GM19452 (cell line): ENCODE measurements at regions not wholly inside any gene's neighbourhood (a gene's known extent, or its start where the extent isn't known, plus 50 kb on each side); places are given as distances from the start of the nearest gene placed in this dataset.
"Not testable (repeated sequence)": the region's sequence is repeated elsewhere in the genome, so short reads cannot be mapped to it uniquely, and the experiment has no call there.

Experiments used
- ATAC-seq: cut with Tn5 transposase; IDR thresholded peaks from one replicate; pipeline ENCODE4 v1.9.1; 2021; ENCODE audit not compliant: unreplicated experiment

DNA sequence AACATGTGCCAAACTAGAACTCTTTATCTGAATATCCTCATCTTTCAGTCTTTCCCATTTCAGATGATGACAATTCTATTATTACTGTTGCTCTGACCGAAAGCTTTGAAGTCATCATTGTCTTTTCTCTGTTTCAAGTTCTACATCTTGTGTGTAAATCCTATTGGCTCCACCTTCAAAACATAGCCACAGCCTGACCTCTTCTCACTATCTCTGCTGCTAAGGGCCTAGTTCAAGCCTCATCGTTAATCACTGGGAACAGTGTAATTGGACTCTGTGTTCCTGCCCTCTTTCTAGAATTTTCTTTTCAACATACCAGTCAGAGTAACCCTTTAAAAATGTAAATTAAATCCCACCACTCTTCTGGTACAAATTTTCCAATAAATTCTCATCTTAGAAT lies 105.1 kb downstream of the OXSM start:
- ATAC-seq = no peak

DNA sequence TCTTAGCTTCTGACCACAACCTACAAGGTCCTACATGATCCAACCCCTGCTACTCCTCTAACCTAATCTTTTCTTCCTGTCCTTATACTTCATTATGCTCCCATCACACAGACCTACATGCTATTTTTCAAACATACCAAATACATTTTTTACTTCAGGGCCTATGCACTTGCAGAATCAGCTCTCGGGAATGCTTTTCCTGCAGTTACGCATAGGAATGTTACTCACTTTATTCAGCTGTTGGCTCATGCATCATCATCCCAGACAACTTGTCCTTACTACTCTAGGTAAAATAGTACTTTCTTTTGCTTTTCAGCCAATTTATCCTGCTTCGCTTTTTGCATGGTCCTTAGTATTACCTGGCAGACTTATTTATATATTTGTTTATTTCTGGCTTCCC lies 105.6 kb downstream of the OXSM start:
- no peak for ATAC-seq

DNA sequence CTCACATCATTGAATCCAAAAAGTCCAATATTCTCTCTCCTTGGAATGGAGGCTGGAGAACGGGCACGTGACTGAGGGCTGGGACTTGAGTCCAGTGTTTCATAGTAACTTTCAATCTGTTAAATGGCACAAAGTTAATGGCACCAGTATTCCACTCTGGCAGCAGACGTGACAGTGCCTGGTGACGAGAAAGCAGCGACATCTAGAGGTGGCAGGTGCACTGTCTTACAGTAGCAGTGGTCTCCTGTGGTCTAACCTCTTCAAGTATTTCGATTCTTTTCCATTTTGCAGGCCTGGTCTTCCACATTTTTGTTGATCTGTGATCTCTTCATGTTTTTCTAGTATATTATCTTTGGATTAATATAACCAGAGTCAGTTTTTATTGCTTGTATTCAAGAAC lies 107.1 kb downstream of the OXSM start:
- ATAC-seq = peak; percentile 83

DNA sequence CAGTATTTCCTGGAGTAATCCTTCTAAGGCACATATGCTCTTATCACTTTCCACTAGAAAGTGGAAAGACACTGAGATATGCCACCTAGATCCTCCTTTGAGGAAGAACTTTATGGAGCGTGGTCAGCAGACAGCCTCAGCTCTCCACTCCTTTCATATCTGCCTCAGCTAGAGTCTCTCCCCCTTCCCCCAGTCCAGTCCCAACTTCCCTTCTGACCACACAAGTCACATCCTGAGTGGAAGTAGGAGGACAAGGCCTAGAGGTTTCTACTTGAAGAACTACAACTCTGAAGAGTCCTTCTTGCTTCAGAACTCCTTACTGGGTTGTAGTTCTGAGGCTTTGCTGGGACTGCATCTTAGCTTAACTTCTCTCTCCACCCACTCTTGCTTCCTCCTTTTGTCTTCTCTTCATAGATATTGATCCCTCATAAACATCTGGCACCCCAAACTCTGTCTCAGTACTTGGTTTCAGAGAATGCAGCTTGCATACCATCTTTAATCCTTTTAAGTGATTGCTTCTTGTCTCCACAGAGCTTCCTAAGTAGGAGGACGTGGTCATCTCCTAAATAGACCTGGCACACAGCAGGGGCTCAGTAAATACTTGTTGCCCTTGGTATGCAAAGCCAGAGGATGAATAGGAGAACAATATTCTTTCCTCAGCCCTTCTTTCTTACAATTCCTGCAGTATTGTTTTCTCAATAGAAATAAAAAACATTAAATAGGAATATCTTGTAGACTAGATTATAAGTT lies 109.6 kb downstream of the OXSM start:
- ATAC-seq = no peak

DNA sequence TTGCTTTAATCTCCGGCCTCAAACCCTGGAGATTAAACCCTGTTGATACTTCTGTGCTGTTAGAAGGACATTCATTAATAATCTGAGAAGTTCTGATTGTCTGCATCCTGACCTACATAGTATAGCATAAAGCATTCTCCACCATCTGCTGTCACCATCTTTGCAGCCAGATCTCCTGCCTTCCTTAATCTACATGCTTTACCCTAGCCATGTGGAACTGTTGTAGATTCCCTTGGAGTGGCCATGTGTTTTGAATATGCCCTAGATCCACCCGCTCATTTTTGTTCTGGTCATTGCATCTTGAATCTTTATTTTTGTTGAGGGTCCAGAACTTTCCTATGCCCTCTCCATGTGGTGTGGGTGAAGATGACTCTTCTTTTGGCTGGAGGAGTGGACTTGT lies 110.3 kb downstream of the OXSM start:
- ATAC-seq = no peak

DNA sequence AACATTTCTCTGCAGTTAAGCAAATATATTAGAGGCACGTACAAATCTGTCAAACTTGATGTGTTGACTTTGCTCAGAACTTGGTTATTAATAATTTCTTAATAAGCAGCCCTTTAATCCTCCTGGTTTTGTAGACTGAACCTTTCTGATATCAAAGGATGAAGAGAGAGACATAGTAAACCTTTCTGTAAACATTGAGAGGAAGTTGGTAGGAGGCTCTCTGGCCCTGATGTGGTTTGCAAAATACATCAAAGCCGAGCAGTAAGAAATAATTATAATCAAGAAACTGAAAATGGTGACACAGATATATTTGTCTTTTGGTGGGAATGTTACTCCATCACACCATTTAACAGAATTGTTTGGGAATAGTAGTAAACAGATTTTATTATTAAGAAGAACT lies 111.9 kb downstream of the OXSM start:
- no peak for ATAC-seq

DNA sequence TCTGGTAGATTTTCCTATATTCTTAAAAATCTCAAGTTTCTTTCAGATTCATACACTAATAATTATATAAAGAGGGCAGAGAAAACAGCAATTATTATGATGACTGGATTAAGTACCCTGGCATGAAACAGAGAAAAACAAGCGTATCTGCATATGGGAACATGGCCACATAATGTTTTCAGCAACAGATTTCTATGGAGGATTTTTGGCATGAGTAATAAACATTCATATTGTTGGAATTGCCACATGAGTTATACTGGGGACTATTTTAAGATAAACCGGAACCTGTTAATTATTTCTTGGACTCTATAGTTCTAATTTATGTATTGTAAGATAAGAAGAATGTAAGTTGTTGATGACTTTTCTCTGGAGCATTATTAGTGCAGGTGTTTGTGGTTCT lies 112.7 kb downstream of the OXSM start:
- no peak for ATAC-seq

DNA sequence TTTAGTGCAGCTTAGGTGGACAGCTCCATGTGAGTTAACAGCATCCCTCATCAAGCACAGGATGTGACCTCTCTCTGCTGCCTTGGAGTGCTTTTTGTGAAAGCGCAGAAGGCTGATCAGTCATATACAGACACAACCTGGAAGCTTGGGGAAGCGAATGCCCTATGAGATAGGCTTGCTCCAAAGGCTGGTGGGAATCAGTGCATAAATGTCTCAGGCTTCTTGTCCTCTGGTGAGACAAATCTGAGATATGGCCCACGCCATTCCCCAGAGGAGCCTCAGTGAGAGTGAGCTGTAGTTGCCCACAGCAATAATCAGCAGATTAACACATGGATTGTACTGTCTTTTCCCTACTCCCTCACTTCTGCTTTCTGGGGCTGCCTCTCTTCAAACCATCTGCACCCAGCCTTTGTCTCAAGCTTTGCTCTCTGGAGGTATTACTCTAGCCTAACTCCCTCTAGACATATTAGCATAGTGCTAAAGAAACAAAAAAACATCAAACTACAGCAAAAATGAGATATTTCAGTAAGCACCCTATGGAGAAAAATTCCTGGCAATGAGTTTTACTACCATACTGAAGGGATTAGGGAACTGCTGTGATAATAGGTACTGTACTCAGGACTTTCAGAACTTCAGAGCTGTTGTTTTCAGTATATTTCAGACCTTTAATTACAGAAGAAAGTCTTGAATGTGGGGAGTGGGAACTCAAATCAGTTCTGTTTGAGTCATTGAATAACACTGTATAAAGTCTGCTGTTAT lies 113.7 kb downstream of the OXSM start:
- no peak for ATAC-seq

DNA sequence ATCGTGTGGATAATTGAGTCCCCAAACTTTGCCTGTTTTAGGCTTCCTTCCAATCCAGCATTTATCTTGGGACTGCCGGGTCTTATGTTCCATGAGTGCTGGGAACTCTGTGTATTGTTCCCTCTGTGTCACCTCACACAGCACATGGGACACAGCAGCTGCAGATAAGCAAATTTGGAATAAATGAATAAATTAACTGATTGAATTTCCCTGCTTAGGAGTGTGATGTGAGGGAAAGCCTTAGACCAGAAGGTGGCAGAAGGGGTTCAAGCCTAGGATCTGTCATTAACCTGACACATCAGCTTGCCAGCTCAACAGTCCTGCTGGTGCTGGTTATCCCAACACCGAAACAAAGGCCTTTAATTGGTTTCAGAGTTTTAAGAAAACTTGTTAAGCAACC lies 114.3 kb downstream of the OXSM start:
- ATAC-seq = no peak

DNA sequence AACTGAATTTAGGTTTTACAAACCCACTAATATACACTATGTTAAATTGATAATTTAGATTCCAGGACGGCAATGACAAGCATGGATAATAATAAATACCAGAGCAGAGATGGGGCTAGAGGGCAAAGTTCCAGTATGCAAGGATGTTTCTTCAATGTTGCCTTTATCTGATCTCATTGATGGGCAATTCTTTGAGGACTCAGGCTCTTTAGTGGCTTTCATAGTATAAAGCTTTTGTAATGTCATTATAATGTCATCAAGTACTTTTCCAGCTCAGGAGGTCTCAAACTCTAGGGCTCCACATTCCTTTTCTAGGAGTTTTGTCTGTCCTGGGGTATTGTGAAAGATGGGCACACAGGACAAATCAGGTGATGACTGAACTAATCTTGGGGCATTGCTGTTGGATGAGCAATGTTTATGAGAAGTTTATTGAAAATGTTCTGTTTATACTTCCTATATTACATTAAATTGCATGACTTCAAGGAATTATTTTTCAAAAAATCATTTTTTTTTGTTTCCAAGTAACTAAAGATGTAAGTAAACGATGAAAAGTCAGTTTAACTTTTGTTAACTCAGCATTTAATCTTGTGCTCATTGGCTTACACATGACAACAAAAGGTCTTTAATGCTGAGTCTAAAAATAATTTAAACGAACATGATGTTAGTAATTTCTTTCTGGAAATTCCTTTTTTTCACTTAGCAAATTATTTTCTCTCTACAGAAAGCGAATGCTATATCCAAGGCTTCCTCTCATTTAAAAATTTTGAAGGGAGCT lies 116.4 kb downstream of the OXSM start:
- no peak for ATAC-seq

DNA sequence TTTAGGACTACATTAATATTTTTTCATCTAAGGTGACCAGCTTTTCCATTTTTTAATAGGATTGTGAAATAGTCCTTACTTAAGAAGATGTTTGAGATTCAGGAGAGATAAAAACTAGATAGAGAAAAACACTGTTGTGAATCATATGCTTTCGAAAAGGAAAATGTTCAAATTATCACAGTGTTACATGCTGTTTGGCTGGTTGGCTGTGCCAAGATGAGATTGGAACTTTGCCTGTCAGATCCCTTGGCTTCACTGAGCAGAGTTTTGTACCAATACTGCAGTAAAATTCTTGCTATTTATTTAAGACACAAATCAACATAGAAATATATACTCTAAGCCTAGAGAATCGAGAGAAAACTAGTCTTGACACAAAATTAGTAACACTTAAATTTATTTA lies 117.2 kb downstream of the OXSM start:
- no peak for ATAC-seq

DNA sequence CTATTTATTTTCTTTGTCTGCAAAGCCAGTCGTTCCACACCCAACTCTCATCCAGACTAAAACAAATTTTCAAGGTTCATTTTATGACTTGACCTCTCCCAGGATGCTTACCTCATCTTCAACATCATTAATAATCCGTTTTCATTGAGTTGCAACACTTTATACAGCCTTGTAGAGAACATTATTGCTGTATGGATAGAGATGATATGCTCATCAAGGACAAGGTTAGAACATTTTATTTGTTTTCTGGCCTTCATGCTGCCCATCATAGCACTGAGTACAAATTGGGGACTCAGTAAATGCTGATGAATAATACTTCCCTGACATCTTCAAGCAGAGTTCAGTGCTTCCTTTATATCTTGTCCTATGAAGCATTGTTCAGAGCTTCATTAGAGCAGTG lies 120.2 kb downstream of the OXSM start:
- no peak for ATAC-seq

DNA sequence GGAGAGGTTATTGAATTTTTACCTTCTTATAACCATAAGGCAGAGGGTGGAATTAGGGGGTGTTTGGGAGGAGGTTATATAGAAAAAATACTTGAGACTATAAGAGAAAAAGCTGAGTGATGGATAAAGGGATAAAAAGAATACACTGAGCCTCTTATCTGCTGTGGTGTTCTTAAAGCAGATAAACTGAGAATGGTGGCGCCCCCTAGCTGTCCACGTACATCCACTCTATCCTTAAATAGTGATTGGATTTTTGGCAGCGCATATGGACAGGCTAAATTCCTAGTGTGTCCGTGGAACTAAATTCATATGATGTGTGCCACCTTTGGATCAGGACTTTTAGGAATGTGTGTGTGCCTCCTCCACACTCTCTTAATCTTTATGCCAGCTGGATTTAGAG lies 121.1 kb downstream of the OXSM start:
- ATAC-seq = no peak

DNA sequence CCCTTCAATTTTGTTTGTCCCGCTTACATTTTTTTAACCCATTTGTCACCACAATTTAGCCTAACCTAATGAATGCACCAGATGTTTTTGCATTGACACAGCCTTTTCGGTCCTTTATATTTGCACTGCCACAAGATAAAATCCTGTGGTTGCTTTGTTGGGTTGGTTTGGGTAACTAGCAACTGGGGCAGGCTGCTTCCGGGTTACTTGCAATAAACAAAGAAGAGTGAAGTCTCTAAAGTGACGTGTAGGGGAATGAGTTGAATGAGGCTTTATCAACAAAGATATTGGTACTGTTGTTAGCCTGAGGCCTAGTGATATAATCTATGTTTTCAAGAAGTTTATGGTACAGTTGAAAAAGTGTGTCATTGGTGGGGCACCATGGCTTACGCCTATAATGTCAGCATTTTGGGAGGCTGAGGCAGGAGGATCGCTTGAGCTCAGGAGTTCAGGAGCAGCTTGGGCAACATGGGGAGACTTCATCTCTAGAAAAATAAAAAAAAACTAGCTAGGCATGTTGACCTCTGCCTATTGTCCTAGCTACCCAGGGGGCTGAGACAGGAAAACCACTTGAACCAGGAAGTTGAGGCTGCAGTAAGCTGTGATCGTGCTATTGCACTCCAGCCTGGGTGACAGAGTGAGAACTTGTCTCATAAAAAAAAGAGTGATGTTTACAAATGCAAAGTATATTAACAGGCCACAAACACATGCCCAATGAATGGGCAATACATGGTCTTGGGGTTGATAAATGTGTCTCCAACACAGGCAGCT lies 121.8 kb downstream of the OXSM start:
- ATAC-seq = no peak

DNA sequence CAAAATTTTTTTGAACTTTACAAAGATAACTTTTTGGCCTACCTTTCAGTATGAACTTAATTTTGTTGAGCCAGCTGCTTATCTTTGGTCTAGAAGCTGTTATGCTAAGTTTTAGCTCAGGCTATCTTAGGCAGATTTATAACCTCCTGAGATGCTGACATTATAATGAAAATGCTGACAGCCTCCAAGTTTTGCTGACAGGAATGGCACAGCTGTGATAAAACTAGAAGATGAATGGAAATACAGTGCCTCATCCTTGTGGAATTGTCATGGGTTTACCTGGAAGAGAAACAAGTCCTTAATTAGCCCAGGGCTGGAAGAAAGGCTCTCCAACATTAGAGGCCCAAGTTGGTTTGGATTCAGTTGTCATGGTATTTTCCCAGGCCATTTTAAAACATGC lies 123.3 kb downstream of the OXSM start:
- no peak for ATAC-seq

DNA sequence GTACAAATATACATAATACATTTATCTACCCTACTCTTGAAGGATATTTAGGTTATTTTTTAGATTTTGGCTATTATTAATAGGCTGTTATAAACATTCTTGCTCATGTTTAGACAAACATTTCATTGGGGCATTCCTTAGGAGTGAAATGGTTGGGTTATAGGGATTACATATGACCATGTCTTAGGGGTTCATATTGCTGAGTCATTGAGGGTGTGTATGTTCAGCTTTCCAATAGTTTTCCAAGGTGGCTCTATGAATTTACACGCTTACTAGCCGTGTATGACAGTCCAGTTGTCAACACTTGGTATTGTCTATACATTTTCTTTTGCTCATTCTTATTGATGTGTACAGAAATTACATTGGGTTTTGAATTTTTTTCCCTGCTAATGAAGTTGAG lies 125.8 kb downstream of the OXSM start:
- no peak for ATAC-seq

DNA sequence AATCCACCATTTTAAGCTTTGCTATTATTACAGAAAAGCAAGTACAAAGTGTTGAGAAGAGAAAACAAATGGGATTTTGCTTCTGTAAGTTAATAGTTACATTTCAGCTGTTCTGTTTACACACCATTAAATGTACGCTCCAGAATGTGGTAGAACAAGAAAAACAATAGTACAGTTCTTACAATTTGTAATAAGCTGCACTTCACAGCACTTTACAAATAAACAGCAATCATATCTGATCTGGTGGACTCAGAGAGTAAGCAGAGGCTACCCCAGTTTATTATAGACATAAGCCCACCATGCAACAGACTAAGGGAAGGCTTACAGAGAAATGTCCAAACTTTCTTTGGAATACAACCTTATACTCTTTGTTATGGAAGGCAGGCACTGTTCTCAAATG lies 126.4 kb downstream of the OXSM start:
- ATAC-seq = no peak

DNA sequence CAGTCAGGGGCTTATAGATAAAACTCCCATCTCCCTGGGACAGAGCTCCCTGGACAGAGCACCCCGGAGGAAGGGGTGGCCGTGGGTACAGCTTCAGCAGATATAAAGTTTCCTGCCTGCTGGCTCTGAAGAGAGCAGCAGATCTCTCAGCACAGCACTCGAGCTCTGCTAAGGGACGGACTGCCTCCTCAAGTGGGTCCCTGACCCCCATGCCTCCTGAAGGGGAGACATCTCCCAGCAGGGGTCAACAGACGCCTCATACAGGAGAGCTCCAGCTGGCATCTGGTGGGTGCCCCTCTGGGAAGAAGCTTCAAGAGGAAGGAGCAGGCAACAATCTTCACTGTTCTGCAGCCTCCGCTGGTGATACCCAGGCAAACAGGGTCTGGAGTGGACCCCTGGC lies 142.1 kb downstream of the OXSM start:
- ATAC-seq = not testable (repeated sequence)

DNA sequence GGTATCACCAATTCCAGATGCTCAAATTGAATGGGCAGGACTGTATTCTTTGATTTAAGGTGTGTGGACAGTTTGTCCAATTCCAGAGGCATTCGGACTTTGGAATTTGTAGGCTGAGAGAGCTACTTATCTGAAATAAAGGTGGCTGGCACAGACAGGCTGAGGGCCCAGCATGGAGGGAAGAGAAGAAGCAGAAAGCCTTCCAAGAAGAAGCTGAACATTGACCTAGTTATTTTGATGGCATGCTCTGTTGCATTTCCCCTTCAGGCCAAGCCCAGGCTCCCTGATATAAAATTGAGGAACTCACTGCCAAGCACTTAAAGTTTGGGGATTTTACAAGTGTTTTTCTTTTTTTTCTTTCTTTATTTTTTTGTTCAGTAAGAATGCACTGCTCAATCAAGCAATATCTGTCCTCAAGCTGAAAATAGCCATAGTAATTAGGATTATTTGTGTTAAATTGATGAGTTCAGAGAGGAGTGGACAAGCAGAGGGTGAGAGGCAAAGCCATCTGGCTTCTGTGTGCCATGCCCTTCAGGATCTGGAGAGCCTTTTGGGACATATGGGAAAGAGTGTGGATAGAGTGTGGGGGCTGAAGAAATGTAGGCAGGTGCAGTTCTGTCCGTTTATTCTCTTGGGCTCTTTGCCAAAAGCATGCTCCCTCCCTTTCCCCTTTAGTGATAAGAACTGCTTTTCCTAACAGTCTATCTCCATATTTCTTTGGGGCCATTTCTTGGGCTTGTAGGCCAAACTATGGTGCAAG lies 148.9 kb downstream of the OXSM start:
- ATAC-seq = no peak

DNA sequence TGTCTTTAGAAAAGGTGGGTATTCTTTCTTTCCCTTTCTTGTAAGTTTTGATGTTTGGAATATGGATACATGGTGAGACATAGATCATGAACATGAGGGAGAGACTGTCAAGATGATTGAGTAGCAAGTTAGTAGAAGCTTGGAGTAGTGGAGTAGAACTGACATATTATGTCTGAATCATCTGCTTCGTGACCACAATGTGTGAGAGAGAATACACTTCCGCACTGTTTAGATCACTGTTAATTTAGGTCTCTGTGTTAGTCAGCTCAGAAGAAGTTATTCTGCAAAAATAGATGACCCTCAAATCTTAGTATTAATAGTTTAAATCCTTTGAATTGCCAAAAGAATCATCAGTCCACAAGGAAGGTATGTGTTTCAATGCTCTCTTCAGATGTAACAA lies 151.0 kb downstream of the OXSM start:
- no peak for ATAC-seq

DNA sequence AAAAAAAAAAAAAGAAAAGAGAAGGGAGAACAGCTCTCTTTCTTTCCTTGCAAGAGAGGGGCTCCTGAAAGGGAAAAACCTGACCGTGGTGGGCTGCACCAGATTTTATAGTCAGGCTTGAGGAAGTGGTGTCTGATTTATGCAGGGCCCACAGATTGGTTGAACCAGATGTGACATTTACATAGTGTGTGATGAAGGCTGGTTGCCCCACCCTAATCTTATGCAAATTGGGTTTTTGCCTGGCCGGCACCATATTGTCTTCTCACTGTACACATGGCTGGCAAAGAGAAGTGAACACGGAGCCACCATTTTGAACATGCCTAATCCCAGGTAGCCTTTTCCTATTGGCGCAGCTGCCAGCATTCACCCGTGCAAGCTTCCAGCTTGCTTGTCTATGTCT lies 154.4 kb downstream of the OXSM start:
- no peak for ATAC-seq
